ENCODE measurements at regions not wholly inside any gene's neighbourhood (a gene's known extent, or its start where the extent isn't known, plus 50 kb on each side); places are given as distances from the start of the nearest gene placed in this dataset.

DNA sequence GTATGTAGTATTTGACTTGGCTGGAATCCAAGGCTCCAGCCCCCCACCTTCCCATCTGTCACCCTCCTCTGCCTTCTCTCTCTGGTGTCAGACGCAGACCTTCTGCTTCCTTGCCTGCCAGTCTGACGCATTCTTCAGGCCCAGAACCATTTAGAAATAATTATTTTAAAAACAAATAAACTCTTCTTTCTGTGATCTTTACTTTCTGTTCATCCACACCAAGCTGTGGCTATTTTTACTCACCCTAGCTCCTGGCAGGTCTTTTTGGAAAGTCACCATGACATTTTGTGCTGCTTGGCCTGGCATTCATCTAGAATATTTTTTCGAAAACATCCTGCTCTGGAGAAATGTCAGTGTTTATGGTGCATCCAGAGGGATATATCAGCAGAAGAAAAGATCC lies 330.7 kb upstream of the ASIC2 start:
- FAIRE-seq (no peak), DNase-seq (ENCODE audit: insufficient read length, low spot score) (no peak)

DNA sequence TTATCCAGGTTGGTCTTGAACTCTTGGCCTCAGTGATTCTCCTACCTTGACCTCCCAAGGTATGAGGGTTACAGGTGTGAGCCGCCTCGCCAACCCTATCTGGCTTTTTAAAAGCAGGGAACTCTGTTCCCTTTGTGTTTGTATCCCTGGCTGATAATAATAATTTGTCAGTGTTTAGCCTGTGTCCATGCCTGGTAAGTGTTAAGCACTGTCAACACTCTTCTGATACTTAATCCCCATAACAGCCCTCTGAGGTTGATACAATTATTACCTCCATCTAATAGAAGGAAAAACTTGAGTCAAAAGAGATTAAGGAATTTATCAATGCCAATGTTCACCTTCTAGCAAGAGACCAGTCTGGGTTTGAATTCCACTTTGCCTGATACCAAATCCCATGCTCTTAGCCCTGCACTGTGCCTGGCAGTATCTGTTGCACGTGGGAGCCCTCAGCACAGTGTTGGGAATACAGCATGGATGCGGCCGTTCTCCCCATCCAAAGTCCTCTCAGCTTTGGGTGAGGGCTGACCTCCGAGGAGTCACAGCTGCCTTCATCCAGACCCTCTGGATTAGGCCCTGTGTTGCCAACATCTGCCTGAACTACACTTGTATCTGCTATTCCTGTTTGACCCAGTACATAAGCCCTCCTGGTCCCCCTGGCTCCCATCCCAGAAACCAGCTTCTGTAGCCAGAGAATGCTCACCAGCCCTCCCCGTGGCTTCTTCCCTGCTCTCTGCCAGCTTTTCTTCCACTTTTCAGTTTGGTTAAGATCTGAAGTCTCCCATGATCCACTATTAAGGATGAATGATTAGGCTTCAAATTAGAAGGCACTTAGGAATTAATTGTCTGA lies 335.6 kb upstream of the ASIC2 start:
- DNase-seq (ENCODE audit: insufficient read length, low spot score) (no peak), FAIRE-seq (no peak)

DNA sequence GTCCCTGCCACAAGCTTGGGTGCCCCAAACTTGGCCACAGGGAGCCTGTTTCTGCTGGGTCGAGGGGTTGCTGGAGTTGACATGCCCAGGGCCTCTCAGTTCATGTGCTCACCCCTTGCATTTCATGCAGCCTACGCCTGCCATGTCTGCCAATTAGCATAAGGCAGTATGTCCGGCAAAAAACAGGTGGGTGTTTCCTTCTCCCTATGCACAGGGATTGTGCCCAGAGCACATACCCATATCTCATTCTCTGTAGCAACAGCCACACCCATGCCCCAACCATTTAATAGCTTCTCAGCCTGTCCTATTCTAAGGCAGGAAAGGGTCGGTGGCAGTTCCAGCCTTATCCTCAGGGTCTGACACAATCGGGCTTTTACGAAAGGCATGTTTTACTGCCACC lies 340.4 kb upstream of the ASIC2 start:
- DNase-seq (ENCODE audit: insufficient read length, low spot score): no peak
- no peak for FAIRE-seq

DNA sequence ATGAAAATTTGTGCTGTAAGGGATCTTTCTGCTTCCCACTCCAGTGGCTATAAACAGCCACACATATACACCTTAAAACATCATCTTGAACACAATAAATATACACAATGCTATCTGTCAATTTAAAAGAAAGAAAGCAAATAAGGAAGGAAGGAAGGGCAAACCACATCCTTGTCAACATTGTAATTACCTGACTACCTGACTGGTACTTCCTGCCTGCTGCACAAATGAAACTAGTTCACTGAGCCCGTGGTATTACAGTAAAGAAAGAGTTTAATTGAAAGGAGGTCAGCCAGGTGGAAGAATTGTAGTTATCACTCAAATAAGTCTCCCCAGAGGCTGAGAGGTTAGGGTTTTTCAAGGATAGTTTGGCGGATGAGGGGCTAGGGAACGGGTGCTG lies 344.4 kb upstream of the ASIC2 start:
- DNase-seq (ENCODE audit: insufficient read length, low spot score) (no peak), FAIRE-seq (no peak)

DNA sequence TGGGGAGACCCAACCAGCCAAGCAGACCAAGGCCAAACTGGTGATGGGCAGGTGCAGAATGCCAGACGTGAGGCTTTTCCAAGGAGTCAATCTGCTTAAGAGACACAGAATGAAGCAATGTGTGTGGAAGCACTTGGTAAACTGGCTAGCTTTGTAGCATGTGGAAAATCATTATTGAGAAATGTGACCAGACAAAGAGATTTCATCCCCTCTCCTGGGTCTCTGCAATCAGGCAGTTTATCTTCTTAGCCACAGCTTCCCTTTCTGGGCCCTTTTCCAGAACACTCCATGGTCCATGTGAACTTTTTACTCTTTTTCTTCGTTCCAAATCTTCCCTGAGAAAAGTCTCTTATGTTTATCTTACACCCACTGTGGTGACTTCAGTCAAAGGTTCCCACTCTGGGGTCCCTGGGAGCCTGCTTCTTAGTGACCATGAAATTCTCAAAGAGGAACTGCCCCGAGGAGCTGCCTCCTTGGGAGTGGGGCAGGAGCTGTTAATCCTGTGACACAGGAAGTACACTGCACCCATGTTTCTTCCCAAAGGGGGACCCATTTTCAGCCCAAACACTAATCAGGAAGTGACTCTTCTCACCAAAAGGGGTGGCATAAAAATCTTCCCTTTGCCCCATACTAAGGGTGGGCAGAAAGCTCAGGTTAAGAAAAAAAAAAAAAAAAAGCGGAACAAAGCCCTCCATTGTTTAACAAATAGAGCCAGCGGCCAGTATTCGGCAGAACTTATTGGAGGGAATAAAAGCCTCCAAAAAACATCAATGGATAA lies 346.2 kb upstream of the ASIC2 start:
- FAIRE-seq: no peak
- no peak for DNase-seq (ENCODE audit: insufficient read length, low spot score)

DNA sequence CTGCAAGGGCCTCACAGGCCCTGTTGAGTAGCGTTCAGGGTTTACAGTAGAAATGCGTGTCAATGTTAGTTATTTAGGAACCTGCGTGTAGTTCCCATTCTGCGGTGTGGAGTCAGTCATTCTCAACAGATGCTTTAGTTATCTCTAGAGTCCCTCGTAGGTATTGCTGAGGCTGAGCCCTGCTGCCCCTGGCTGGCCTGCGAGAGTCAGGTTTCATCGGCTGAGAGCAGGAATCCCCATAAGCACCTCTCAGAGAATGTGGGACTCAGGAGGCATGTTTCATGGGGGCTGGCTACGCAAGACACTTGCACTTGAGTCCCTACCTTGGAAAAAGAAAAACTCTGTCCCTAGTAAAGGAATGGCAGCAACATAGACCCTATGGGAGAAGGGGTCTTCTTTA lies 347.5 kb upstream of the ASIC2 start:
- DNase-seq (ENCODE audit: insufficient read length, low spot score): no peak
- FAIRE-seq: no peak

DNA sequence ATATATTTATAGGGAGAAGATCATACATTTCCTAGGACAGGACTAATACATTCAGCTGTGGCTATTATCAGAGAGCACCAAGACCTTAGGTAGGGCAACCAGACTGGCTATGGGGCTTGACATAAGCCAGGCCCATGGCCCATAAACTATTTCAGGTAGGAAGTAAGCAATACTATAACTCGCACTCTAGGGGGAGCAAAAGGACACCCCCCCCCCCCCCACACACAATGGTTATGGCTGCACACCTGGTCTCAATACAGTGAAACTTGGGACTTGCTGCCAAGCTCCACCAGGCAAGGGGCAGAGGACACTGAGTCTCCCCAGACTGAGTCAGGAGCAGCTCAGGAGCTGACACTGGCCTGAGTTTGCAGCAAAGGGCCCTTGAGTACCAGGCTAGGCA lies 348.9 kb upstream of the ASIC2 start:
- DNase-seq (ENCODE audit: insufficient read length, low spot score): no peak

DNA sequence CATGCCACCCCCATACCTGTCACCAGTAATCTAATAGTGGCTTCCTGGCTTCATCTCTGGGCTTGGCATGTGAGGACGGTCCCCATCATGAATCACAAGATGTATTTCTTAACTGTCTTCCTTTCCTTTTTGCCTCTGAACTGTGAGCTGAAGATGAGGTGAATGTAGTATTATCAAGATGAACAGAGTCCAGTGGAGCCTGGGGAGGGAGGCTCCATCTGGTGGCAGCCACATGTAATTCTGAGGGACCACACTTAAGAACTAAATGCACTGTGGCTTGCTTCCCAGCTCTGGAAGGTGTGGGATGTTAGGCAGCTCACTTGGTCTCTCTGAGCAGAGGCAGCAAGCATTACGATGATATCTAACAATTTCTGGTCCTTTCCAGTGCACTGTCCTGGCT lies 354.9 kb upstream of the ASIC2 start:
- FAIRE-seq (no peak), DNase-seq (ENCODE audit: insufficient read length, low spot score) (no peak)

More for the DNA sequence above, 348.9 kb upstream of the ASIC2 start:
- FAIRE-seq: no peak

DNA sequence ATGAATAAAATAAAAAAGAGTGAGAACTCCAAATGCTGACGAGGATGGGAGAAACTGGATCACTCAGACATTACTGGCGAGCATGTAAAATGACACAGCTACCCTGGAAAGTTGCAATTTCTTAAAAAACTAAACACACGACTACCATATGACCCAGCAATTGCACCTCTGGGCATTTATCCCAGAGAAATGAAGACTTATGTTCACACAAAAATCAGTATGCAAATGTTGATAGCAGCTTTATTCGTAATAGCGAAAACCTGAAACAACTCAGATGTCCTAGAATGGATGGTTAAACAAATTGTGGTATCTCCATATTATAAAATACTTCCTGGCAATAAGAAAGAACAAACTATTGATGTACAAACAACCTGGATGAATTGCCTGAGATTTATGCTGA lies 357.2 kb upstream of the ASIC2 start:
- FAIRE-seq: no peak
- no peak for DNase-seq (ENCODE audit: insufficient read length, low spot score)

DNA sequence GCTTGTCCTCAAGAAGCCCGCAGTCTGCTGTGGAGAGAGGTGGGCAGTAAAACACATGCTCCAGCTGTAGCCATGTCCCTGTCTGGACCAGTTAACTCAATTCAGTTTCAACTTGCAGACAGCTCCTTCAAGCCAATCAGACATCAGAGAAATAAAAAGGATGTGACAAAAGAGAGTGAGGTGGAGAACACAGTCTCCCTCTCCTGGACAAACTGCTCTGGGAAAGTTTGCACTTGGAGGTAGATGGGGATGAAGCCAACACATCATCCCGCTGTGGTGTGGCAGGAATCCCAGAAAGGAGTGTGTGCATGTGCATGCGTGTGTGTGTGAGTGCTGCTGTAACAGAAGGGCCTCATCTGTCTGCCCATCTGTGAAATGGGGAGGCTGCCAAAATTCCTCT lies 358.6 kb upstream of the ASIC2 start:
- no peak for DNase-seq (ENCODE audit: insufficient read length, low spot score)
- FAIRE-seq: no peak

DNA sequence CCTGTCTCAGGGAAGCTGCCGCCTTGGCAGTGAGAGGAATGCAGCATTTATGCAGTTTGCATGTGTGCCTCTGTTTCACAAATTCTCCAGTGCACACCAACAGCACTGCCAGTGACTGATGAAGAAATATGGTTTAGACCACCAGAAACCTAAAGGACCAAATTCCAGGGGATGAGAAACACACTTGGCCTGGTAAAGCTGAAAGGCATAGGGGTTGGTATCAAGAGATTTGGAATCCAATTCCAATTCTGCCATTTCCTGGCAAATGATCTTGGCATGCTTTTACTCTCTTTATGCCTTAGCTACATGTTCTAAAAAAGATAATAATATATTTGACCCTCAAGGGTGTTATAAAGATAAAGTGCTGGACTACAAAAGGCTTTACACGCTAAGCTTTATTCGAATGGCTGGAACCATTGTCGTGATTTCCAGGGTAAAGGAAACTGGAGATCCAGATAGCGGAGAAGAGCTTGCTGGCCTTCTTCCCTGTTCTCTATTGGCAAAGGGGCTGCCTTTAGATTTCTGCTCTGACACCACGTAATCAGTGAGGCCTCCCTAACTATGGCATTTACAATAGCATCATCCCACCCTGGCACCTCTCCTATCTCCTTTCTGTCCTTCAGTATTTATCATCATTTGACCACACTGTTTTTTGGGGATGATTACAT lies 359.8 kb upstream of the ASIC2 start:
- FAIRE-seq (no peak), DNase-seq (ENCODE audit: insufficient read length, low spot score) (no peak)

DNA sequence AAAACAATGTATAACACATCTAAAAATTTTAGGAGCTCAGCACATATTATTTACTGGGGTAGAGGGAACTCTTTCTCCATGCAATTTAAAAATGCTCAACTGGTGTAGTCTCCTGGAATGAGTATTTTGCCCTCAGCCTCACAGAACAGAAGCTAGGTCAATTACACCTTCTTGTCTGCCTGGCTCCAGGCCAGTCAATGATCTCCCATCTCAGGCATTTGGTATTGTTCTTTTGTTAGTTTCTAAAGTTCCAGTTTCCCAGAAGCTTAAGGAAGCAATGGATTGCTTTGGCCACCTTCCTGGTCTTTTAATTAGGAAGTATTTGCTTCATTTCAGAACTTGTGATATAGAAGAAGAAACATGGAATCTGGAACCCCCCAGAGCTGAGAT lies 360.3 kb upstream of the ASIC2 start:
- DNase-seq (ENCODE audit: insufficient read length, low spot score) (no peak), FAIRE-seq (no peak)

DNA sequence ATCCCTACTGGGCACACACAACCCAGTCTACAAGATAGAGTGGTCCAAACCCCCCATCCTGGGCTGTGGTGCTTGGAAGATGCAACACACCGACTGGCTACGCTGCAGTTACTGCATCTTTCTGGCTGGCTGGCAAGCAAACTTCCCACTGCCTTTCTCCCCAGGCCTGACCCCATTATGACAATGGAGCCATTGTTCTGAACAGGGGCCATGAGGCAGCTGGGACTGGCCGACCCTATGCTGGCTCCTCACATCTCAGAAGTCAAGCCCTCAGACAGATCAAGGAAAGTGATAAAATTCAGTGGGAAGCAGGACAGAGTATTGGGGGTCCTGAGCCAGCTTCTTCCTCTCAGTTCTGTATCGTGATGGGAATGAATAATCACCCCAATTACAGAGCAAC lies 364.1 kb upstream of the ASIC2 start:
- DNase-seq (ENCODE audit: insufficient read length, low spot score) (no peak), FAIRE-seq (no peak)

DNA sequence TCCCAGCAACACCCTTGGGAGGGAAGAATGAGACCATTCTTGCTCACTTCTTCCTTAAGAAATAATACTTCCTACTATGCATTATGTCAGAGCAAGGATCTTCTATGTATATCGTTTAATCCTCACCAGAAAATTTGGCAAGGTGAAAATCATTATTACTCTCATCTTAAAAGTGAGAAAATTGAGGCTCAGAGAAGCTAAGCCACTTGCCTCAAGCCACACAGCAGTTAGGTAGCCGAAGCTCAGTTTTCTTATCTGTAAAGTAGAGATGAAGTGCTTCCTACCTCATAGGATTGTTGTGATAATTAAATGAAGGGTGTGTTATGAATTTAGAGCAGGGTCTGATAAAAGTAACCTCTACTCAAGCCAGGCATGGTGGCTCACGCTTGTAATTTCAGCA lies 368.9 kb upstream of the ASIC2 start:
- no peak for FAIRE-seq
- DNase-seq (ENCODE audit: insufficient read length, low spot score): no peak

DNA sequence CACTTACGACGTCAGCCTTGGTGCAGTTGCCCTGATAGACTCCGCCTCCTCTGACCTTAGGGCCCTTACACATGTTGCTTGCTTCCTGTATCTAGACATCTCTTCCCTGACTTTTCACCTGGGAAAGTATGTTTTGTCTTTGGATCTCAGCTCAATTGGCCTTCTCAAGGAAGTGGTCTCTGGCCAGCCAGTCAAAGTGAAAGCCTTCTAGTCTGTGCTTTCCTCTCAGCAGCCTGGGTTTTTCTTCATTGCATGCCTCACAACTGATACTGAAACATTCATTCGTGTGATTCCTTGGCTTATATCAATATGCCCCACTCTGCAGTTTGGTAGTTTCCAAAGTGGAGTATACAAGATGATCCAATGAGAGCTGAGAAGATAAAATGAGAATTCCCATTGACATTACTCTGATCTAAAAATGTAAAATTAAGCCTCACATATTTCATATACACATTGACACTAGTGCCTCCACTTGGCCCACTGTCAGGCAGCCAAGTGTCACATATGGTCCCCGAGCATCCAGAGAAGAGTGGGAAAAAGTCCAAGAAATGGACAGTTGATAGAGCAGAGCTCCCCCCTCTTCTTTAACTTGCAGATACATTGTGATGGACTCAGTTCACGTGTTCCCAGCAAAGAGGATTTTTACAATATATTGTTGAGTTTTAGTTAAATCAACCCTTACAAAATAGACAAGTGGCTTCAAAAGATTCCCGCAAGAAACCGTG lies 371.2 kb upstream of the ASIC2 start:
- DNase-seq (ENCODE audit: insufficient read length, low spot score) (no peak), FAIRE-seq (no peak)

DNA sequence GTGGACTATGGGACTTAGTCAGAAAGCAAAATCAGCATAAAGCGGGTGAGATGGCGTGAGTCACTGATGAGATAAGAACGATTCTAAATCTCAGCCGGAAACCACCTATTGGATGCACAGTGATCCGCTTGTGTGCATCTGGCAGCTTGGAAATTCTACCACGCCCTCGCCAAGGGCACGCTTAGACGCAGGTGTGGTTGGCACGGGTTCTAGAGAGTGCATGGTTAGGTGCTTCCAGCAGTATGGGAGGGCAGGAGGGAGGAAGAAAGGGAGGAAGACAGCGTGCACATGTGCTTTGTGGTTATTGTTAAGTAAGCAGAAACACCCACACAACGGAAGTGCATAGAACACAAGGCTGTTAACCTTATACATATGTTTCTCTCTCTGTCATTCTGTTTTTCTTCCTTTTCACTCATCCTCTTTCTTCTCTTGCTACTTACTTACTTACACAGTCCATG lies 374.0 kb upstream of the ASIC2 start:
- DNase-seq (ENCODE audit: insufficient read length, low spot score) (no peak), FAIRE-seq (no peak)

DNA sequence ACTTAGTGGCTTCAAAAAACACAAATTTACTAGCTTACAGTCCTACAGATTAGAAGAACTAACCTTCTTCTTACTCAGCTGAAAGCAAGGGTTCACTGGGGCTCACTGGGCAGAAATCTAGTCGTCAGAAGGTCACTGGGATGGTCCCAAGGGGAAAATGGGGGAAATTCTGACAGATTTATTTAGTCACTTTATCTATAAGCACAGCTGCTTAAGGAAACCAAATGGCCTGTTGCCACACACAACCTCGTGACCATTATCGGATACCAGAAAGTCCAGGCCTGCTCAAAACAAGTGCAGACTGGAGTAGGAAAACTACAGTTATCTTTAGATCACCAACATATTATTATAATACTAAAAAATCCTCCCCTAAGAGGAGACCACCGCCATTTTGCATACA lies 374.6 kb upstream of the ASIC2 start:
- DNase-seq (ENCODE audit: insufficient read length, low spot score) (no peak), FAIRE-seq (no peak)

DNA sequence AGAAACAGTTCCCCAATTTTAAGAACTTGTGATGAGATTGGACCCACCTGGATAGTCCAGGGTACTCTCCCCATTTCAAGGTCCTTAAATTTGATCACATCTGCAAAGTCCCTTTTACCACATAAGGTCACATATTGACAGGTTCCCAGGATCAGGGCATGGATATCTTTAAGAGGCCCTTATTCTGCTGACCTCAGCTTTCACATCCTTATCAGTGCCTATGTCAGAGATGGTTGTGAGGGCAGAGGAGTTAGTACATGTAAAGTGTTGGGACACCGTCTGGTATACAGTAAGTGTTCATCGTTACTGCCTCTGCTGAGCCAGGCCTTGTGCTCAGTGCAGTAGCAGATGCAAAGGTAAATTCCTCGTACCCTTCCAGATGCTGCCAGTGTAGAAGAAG lies 375.4 kb upstream of the ASIC2 start:
- no peak for DNase-seq (ENCODE audit: insufficient read length, low spot score)
- no peak for FAIRE-seq

DNA sequence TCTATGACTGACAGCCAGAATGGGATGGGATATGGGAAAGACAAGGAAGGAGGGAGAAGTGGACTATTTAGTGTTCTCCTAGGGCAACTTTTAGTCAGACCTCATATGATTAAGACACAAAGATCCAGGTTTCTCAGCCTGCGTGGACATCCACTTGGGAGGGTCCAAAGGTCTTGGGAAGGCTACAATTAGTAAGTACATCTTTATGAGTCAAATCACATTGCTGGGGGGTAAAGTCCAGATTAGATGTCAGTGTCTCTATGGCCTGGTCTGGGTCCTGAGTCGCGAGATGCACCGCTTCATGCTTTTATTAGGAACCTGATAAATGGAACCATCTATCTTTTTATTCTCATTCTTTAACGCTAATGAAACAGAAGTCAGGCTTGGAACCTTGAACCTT lies 378.4 kb upstream of the ASIC2 start:
- DNase-seq (ENCODE audit: insufficient read length, low spot score) (no peak), FAIRE-seq (no peak)

DNA sequence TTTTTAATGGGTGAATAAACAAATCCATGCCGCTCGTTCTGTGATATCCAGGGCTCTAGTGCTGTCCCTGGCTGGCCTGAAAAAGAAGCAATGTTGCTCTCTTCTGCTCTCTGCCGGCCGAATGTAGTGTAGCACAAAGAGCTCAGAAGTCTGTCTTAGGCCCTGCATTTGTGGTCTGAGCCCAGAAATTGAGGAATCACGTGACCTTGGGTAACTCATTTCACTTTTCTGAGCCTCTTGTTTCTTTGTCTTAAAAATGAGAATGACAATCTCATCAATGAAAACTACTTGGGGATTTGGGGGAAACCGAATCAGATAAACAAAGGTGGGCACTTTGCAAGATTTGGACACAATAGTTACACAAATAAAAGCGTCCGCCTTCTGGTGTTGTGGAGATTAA lies 381.6 kb upstream of the ASIC2 start:
- DNase-seq (ENCODE audit: insufficient read length, low spot score) (peak; percentile 40), FAIRE-seq (no peak)

DNA sequence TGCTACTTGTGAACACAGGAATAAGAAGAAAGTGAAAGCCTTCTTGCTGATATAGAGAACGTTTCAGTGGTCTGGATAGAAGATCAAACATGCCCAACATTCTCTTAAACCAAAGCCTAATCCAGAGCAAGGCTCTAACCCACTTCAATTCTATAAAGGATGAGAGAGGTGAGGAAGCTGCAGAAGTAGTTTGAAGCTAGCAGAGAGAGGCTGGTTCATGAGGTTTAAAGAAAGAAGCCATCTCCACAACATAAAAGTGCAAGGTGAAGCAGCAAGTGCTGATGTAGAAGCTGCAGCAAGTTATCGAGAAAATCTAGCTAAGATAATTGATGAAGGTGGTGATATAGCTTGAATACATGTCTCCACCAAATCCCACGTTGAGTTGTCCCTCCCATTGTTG lies 383.3 kb upstream of the ASIC2 start:
- FAIRE-seq (no peak), DNase-seq (ENCODE audit: insufficient read length, low spot score) (no peak)

All from HTR-8/SVneo (cell line).